GM19239 (cell line): ENCODE measurements at regions not wholly inside any gene's neighbourhood (a gene's known extent, or its start where the extent isn't known, plus 50 kb on each side); places are given as distances from the start of the nearest gene placed in this dataset.

Experiments used
- DNase-seq: peaks from one replicate; pipeline ENCODE4 v3.0.0; 2011; ENCODE audit warnings: low spot score; ENCODE audit not compliant: insufficient read length
- FAIRE-seq: peaks from 2 replicates; lab custom pipeline; 2011; peaks lifted over from hg19 to GRCh38; lab: Jason Lieb, UNC

DNA sequence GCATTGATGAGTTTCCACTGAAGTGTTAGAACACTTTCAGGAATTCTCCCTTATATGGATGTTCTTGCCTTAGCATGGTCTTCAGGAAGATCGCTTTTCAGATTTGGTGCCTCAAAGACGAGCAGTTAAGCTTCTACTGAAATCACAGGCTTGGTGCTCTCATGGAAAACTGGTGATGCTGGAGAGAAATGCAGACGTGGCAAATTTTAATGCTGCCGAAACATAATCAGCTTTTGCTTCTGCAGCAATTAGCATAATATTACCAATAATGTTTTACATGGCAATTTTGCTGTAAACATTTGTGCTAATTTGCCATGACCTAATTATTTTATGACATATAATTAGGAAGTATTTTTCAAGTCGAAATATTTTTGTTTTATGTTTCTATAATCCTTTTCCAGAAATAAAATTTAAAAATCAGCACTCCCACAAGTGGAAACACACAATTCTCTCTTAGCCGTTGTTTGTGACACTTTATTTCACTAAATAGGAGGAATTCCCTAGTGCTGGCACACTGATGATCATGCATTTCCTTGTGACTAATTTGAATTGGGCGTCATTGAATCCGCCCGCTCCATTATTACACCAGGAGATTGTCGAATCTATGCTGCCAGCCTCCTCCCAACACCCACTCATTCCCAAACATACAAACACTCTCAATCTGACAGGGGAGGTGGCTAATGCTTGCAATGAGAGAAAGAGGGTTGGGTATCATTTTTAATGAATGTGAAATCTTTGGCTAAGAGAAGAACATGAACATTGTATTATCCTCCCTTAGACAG lies 506.8 kb upstream of the PPP2R3A start:
- no peak for FAIRE-seq
- no peak for DNase-seq

DNA sequence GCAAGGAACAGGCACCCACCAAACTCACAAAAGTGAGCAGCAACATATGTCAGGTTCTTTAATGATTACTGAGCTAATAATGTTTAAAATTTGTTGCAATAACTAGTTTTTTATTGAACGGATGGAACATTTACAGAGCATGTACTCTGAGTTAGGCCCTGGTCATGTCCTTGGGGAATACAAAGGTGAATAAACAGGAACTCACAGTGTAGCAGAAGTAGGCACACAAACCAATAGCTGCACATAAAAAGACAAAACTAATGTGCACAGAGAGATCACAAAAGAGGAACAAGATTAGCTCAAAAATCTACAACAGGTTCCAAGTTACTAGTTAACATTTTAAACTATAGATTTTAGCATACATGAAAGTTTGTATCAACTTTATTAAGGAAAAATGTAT lies 505.3 kb upstream of the PPP2R3A start:
- DNase-seq (no peak), FAIRE-seq (no peak)

DNA sequence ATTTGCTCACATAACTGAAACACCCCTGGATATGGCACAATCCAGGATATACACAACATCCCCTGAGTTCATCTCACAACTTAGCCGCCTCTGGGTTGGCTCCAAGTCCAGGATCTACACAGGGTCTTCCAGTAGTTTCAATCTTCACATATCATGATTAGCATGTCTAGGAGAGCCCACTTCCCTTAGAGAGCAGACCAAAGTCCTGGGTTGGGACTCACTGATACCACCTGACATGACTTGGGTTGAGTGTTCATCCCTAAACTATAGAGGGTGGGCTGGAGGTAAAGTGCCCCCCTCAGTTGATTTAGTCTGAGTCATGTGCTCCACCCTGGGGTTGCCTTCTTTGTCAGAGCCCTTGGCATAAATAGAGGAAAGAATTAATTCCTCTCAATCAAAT lies 493.6 kb upstream of the PPP2R3A start:
- FAIRE-seq (no peak), DNase-seq (no peak)

DNA sequence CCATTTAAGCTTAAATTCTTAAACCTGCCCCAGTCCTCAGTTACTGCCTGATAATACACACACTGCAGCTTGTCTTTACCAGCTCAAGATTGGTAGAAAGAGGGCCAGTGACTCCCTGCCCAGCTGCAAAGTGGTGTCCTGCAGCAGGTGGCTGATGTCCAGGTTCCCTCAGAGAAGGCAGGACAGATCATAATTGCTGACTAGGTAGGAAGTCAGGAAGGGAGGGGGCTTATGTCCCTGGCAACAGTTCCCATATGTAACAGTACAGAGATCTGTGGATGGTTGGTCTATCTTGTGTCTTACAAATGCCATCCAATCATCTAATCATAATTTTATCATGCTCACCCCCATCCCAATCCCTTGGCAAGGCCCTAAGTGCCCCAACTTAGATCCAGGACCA lies 492.1 kb upstream of the PPP2R3A start:
- FAIRE-seq, result no peak
- DNase-seq, result no peak

DNA sequence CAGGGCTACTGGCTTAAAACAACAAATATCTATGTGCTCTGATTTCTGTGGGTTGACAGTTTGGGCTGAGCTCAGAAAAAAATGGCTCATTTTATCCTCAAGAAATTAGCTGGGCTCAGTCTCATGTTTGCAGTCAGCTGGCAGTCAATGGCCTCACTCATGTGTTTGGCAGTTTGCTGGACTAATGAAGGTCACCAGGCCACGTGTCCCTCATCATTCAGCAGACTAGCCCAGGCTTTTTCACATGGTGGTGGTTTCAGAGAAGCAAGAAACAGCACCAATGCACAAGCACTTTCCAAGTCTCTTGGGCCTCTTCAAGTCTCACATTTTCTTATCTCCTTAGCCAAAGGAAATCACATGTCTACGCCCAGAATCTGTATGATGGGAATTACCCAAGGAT lies 478.3 kb upstream of the PPP2R3A start:
- DNase-seq, result no peak
- no peak for FAIRE-seq

DNA sequence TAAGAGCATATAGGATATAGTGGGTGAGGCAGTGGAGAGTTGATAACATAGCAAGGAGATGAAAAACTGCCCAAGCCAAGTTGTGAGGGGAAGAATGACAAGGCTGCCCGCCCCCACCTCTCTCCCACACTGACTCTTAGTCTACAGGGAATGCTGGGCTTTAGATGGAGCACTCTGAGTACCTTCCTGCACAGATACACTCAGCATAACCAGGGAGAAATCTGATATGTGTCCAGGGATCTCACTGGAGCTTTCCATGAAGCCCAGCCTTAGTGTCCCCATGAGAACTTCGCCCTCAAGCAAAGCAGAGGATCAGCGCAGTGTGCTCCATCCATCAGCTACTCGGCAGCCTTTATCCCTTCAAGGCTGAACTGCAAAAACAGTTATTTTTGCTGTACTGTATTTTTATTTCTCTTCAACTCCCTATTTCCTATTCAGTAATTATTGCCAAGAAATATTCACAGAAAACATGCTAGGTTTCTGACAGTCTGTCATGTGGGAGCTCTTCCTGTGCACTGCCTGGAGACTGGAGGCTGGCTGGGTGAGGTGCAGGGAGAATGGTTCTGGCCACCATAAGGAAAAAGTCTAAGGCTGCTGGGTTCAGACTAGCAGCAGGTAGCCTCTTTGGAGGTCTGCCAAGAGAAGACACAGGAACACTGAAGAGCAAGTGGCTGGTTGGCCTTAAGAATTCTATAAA lies 475.2 kb upstream of the PPP2R3A start:
- FAIRE-seq (no peak), DNase-seq (no peak)

DNA sequence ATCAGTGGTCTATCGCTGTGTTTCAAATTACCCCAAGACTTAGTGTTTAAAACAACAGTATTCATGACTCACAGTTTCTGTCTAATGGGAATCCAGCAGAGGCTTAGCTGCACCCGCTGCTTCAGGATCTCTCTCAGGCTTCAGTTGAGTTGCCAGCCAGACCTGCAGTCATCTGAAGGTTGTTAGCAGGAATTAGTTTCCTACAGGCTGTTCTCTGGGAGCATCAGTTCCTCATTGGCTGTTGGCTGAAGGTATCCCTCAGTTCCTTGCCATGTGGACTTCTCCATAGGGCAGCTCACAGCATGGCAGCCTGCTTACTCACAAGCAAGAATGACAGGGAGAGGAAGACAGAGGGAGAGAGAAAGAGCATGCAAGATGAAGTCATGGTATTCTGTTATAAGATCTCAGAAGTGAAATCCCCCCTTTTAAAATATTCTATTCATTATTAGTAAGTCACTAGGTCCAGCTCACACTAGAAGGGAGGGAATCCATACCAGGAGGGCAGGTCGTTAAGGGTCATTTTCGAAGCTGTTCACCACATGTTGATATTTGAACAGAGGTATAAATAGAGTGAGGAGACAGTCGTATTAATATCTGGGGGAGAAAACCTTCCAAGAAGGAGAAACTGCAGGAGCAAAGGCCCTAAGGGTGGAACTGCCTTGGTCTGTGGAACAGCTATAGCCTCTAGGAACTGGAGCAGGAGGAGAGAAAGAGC lies 473.9 kb upstream of the PPP2R3A start:
- FAIRE-seq (no peak), DNase-seq (no peak)

DNA sequence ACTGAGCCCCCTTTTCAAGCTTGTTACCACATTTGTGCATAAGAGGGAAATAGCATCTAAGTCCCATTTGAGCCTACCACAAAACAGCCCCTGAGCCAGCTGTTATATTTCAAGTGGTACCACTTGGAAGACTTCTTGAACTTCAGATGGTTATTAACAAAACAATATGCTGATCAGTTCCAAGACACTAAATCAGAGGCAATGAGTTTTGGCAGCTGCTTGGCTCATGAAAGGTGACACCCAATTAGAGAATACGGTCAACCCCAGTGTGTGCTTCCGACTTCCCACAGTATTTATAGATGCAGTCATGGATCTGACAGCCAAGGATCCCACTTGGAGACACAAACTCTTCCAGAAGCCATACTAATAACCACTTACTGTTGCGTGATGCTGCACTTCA lies 469.6 kb upstream of the PPP2R3A start:
- FAIRE-seq, result no peak
- DNase-seq, result no peak

DNA sequence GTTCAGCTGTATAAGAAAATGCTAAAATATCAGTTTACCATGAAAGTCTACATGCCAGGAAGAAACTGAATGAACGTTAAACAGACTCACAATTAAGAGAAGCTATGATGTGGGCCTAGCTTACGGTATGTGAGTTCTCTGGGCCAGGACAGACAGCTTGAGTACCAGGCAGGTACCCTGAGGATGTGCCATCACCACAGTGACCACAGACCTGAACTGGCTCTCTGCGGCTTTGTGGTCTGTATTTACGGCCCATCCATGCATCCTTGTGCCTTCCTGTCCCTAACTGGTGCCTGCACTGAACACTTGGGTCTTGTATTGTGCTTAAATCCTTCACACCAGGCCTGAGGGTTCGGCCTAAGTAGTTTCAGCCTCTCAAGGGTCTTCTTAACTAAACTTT lies 467.5 kb upstream of the PPP2R3A start:
- DNase-seq (no peak), FAIRE-seq (no peak)

DNA sequence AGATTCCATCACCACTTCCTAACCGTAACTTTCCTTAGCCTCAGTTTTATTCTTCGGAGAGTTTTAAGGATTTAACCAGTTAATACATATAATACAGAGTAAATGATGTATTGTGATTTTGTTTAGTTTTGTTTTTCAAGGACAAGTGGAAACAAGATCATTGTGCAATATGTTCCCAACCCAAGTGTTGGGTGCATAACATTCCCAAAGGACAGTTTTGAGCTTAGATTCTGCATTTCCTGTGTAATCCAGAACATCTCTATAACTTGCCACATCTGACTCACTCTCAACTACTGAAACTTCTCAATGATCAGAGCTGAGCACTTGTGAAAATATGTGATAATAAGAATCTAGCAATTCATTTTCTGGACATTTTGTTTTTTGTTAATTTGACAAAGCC lies 466.1 kb upstream of the PPP2R3A start:
- no peak for DNase-seq
- no peak for FAIRE-seq

DNA sequence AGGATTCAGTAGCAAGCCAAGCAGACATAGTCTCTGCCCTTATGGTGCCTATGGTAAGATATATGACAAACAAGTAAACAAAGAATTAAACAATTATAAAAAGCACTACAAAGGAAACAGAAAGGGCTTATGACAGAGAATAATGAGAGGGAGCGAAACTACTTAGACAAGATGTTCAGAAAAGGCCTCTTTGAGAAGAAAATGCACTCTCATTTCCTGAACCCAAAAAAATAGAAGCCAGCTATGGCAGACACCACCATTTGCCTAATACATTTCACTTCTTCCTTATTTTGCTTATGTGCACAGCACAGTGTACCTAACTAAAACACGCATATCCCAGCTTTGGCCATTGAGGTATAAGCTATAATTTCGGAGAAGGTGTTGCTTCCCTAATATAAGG lies 465.5 kb upstream of the PPP2R3A start:
- no peak for FAIRE-seq
- DNase-seq, result no peak

DNA sequence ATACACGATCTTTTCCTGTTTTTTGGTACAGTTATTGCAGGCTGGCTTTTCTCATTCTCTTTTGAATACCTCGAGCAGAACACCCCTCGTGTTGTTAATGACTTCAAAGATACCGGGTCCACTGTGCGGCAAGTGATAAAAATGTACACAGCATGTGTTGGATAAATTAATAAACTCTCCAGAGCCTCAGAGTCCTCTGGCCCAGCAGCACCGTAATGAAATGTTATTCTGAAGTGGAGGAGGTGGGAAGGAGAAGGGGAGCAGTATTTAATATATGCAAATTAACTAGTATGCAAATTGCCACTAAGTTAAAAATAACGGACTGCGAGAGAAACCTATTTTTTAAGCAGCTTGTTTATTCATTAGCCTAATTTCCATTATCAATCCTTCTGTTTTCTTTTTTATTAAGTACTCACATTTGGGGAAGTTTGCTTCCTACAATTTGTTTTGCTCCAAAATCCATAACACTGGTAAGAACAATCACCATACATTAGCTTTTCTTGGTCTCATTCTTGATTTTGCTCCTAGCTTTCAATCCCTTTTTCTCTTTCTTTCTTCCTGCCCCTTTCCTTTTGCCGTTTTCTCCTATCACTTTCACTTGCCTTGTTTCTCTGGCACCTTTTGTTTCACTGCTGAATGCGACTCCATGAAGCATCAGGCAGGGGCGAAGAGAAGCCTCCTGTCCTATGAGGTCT lies 462.3 kb upstream of the PPP2R3A start:
- no peak for FAIRE-seq

DNA sequence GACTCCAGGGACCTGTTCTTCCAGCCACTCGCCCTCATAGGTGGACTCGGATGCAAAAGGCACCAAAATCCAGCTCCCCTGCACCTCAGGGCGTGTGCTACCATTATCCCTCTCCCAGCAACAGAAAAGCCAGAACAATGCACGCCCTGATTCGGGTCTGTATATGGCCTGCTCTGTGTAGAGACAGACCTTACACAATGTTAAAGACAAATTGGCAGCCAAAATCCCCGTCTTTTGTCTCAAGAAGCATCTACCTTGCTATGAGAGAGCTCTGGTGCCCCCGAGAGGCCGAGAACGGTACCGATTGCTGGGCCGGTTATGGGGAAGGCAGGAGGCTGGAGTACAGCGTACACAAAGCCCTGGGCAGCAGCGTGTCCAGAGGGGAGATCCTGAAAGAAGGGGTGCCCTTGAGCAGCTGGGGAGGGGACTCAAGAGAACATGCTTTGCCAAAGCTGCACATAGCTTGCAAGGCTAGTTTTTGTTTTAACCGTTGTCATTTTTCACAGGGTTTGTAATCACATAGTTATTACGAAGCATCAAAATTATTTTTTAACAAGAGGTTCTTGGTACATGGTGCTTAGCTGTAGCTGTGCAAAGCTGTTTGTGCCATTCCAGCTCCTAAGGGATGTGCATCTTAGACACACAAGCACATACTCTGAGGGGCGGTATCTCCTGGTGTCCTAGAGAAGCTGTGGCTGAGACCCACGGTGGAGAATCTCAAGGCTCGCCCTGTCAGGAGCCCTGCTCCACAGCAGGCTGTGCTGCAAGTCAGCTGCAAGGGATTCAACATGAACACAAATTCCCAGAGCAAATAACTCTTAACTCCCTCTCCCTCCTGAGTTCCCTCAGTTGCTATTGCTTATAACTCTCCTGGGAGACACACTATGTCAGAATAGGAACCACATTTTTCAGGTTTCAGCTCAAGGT lies 461.5 kb upstream of the PPP2R3A start:
- DNase-seq (peak; percentile 23), FAIRE-seq (no peak)

More for the DNA sequence above, 462.3 kb upstream of the PPP2R3A start:
- no peak for DNase-seq

DNA sequence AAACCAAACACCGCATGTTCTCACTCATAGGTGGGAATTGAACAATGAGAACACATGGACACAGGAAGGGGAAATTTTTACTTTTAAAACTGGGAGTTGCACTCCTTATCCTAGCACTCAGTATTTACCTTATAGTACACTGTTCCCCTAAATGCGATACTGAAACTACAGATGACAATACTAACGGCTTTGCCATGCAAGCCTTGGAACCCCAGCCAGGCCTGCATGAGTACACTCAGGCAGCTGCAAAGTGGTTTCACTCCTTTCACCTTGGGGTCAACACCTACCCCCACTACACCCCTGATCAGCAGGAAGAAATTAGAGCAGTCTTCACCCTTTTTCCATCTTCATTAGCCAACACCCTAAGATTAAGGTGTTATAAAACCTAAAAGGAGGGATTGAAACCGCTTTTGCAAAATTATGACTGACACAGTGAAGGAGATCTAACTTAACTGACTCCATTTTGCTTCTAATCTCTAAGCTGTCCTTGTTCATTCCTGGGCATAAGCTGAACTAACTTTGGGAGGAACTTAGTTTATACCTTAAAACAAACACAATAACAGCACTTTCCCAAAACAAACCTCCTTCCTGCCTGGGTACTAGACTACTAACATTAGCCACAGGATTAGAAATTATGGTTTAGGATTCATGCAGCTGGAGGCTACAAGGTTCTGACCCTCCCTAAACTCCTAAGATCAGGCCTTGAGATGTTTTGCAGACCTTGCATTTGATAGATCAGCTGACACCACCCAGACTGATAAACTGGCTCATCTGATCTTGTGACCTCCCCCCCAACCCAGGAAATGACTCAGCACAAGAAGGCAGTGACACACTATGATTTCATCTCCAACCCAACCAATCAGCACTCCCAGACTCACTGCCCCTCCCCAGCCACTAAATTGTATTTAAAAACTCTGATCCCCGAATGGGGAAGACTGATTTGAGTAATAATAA lies 452.1 kb upstream of the PPP2R3A start:
- FAIRE-seq (no peak), DNase-seq (no peak)

DNA sequence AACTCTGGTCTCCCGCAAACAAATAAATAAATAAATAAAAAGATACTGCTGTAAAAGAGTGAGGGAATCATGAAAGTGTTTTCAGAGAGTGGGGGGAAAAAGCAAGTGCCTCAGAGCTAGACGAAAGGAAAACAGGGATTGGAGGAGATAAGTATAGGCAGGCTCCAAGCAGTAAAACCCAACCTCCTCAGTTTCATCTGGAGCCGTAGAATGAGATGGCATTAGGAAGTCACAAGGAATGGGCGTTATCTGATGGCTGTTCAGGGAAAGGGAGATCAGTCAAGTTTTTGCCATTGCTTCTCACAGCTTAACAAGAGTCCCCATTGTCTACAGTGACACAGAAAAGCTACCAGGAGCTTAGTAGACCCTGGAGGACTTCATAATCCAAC lies 451.5 kb upstream of the PPP2R3A start:
- no peak for DNase-seq
- FAIRE-seq, result no peak

DNA sequence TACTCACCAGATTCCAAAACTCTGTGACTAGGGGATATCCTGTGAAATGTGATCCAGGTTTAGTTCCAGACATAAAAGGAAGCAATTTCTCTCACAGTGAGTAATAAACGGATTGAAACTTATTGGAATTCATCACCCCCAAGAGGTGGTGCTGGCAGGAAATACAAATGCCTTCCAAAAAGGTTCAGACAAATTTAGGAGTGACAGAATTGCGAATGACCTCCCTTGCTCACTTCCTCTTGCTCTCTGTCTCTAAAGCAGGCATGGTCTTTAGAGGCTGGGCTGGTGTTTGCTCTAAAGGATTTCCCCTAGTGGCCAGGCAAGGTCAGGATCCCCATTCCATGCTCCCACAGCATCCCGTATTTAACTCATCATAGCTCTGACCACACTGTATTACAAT lies 449.4 kb upstream of the PPP2R3A start:
- DNase-seq (no peak), FAIRE-seq (no peak)

DNA sequence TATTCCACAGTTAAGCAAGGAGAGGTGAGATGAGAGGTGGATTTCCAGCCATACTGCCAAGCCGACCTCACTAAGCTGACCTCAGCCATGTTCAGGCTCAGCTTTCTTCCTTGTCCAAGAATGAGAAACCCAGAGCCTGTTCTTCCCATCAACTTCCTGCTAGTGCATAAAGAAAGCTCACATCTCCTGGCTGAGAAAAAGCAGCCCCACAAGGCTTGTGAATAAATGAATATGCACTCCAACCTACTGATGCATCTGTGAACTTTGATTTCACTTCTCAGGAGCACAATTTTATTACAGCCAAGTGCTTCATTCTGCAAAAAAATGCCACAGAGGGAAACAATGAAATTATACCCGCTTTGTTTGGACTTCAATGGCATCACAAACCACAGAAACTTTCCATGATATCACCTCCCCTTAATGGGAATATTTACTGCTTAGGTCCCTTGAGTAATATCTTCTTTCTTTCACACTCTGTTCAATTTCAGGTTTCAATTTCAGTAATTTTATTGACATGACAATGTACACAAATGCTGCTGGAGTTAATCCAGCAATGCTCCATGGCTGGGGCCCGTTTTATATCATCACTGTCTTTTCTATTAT lies 437.0 kb upstream of the PPP2R3A start:
- FAIRE-seq, result no peak
- no peak for DNase-seq

DNA sequence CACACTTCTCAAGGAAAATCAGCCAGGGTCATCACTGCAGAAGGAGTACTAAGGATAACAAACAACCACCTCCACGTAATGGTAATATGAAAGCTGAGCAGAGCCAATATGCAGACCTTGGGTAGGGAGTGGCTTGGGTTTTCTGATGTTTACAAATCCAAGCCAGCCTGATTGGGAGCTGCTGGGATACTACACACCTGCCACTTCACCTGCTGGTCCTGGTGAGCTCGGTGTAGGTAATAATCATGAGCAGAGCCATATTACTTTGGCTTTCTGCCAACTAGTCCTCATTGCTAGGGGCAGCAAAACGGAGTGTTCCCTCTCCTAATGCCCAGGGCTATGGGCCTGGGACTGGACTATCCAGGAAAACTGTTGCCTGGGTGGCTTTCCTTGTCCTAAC lies 433.5 kb upstream of the PPP2R3A start:
- DNase-seq (no peak), FAIRE-seq (no peak)
